Upper lobe of left lung (tissue), 6 donors: ENCODE measurements at regions not wholly inside any gene's neighbourhood (a gene's known extent, or its start where the extent isn't known, plus 50 kb on each side); places are given as distances from the start of the nearest gene placed in this dataset.

Source experiments
- ATAC-seq, 2 donors: fragments of 200-7000 bp; cut with Tn5 transposase; one replicate each; pipeline ENCODE4 v1.9.1; 2022; ENCODE audit warnings: mild to moderate bottlenecking in 2 of 2, moderate library complexity in 2 of 2; ENCODE audit not compliant: low FRiP score in 2 of 2
- DNase-seq, 2 donors: peaks; one replicate each; pipeline ENCODE4 v3.0.0-alpha.2; 2019 to 2020
- H3K27ac ChIP-seq, 4 donors: fragments of 200-600 bp; sonication (generic); one replicate each; pipeline ENCODE4 v1.5.1; 2016 to 2019
- H3K27me3 ChIP-seq, 4 donors: fragments of 200-600 bp; sonication (generic); one replicate each; pipeline ENCODE4 v1.5.1; 2017 to 2019
- H3K36me3 ChIP-seq, 4 donors: fragments of 200-600 bp; sonication (generic); one replicate each; pipeline ENCODE4 v1.5.1; 2016 to 2019
- H3K4me1 ChIP-seq, 4 donors: fragments of 200-600 bp; sonication (generic); one replicate each; pipeline ENCODE4 v1.5.1; 2018 to 2019
- H3K4me3 ChIP-seq, 4 donors: fragments of 200-600 bp; sonication (generic); one replicate each; pipeline ENCODE4 v1.5.1; 2017 to 2019; ENCODE audit warnings: mild to moderate bottlenecking in 2 of 4, moderate library complexity in 1 of 4
- H3K9me3 ChIP-seq, 4 donors: fragments of 200-600 bp; sonication (generic); one replicate each; pipeline ENCODE4 v1.5.1; 2018 to 2019
- EP300 ChIP-seq, 4 donors: sonication (generic); formaldehyde crosslinking; IDR thresholded peaks; one replicate each; pipeline ENCODE4 v1.5.1; 2017; ENCODE audit warnings: antibody characterized with exemption in 4 of 4, control low read depth in 2 of 4
- POLR2A ChIP-seq, 4 donors: fragments of 450-650 bp; IDR thresholded peaks; one replicate each; pipeline ENCODE4 v1.5.1; 2016 to 2017; ENCODE audit warnings: antibody characterized with exemption in 4 of 4, mild to moderate bottlenecking in 2 of 4
- POLR2AphosphoS5 ChIP-seq, 2 donors: sonication (generic); formaldehyde crosslinking; IDR thresholded peaks; one replicate each; pipeline ENCODE4 v1.5.1; 2017; ENCODE audit warnings: antibody characterized with exemption in 2 of 2
- WGBS, 2 donors: methylation state at CpG; one replicate each; pipeline ENCODE4 v1.1.5; 2017 to 2018; 5-methylcytosine and 5-hydroxymethylcytosine counted together
- TF ChIP-seq, protein P1 (sequence below), 6 experiments: fragments of 450-650 bp in 4 of 6; fragments of 200-600 bp in 2 of 6; sonication (generic) in 2 of 6; IDR thresholded peaks; one replicate each; pipeline ENCODE4 v1.5.1; 2016 to 2019; ENCODE audit warnings: antibody characterized with exemption in 6 of 6
- donor health status: DM: no; HTN: no; CAD: no; lungs with moderate emphysema.
- donor health status: DM: no; HTN: yes; CAD: no; lungs with severe emphysema.

DNA sequence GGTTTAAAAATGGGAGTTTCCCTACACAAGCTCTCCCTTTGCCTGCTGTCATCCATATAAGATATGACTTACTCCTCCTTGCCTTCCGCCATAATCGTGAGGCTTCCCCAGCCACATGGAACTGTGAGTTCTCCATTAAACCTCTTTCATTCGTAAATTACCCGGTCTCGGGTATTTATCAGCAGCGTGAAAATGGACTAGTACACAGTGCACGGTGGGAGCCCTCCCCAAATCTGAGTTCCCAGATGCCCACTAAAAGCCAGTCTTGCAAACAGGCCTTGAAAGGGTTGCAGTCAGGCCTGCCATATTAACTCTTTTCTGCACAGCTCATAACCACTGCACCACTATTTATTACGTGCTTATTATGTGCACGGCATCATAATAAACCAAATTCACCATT is 400.9 kb downstream of the PRDM2 start:
- Histone ChIP-seq H3K36me3 (no peaks in the 10 kb centered on the region), H3K27me3 (no peaks in the 10 kb centered on the region), H3K27ac (no peak overlapping the region), H3K4me1 (no peaks in the 10 kb centered on the region), H3K4me3 (no peak overlapping the region), H3K9me3 (no peaks in the 10 kb centered on the region)
- no peak for ATAC-seq
- 87 to 93% methylated on average over 9 of the region's 9 CpGs for WGBS, 2 donors
- TF ChIP-seq POLR2AphosphoS5 (IDR thresholded peaks at IDR 0.05): no peak
- TF ChIP-seq POLR2A (IDR thresholded peaks at IDR 0.05): no peak
- no peak for TF ChIP-seq EP300 (IDR thresholded peaks at IDR 0.05)
- TF ChIP-seq, protein P1, sequence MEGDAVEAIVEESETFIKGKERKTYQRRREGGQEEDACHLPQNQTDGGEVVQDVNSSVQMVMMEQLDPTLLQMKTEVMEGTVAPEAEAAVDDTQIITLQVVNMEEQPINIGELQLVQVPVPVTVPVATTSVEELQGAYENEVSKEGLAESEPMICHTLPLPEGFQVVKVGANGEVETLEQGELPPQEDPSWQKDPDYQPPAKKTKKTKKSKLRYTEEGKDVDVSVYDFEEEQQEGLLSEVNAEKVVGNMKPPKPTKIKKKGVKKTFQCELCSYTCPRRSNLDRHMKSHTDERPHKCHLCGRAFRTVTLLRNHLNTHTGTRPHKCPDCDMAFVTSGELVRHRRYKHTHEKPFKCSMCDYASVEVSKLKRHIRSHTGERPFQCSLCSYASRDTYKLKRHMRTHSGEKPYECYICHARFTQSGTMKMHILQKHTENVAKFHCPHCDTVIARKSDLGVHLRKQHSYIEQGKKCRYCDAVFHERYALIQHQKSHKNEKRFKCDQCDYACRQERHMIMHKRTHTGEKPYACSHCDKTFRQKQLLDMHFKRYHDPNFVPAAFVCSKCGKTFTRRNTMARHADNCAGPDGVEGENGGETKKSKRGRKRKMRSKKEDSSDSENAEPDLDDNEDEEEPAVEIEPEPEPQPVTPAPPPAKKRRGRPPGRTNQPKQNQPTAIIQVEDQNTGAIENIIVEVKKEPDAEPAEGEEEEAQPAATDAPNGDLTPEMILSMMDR (IDR thresholded peaks at IDR 0.05): no peak
- no peak for DNase-seq

DNA sequence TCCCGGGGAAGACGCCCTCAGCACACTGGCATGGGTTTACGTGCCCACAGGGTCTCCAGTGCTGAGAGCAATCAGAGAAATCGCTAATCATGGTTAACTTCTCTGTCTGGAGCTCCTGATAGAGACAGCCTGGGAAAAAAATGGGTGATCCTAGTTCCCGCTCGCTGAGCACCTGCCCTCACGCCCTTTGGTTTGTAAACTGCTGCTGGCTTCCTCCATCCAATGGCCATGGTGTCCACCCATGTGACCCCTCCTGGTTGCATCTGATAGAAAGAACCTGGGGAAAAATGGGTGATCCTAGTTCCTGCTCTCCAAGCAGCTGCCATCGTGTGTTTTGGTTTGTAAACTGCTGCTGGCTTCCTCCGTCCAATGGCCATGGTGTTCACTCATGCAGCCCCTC is 402.2 kb downstream of the PRDM2 start:
- TF ChIP-seq POLR2AphosphoS5 (IDR thresholded peaks at IDR 0.05) (no peak), POLR2A (IDR thresholded peaks at IDR 0.05) (no peak), EP300 (IDR thresholded peaks at IDR 0.05) (no peak)
- TF ChIP-seq, protein P1 (IDR thresholded peaks at IDR 0.05): no peak
- ATAC-seq (no peak), DNase-seq (no peak)
- Histone ChIP-seq H3K36me3 (no peaks in the 10 kb centered on the region), H3K9me3 (no peaks in the 10 kb centered on the region), H3K27me3 (no peaks in the 10 kb centered on the region), H3K4me1 (no peaks in the 10 kb centered on the region), H3K4me3 (no peak overlapping the region), H3K27ac (no peak overlapping the region)
- WGBS, 2 donors: 82 to 88% methylated on average over 9 of the region's 9 CpGs

DNA sequence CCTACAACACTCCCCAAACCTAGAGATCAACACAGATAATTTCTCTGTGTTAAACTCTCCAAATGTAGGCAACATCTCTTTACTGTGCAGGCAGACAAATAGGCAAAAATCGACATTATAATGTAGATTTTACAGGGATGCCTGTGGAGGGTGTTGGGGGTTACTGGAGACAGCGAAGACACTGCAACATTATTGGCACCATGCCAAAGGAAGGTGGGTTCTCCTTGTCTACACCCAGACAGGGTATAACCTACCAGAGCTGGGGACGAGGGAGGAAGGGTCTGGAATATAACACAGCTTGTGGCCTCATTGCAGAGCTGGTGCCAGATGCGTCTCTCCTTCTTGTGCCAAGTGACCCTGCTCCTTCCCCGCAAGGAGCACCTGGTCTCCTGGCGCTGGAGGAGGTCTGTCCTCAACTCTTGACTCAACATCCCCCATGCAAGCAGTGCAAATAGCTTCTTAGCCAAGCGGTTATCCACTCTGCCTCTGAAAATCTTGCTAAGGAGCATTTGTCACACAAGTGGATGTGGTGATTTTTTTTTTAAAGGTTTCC is 404.0 kb downstream of the PRDM2 start:
- Histone ChIP-seq H3K27me3 (no peaks in the 10 kb centered on the region), H3K36me3 (no peaks in the 10 kb centered on the region), H3K4me3 (no peak overlapping the region), H3K9me3 (no peaks in the 10 kb centered on the region), H3K27ac (no peak overlapping the region), H3K4me1 (no peaks in the 10 kb centered on the region)
- WGBS, 2 donors: 80 to 83% methylated on average over 7 of the region's 7 CpGs
- TF ChIP-seq POLR2A (IDR thresholded peaks at IDR 0.05): no peak
- TF ChIP-seq EP300 (IDR thresholded peaks at IDR 0.05): no peak
- TF ChIP-seq POLR2AphosphoS5 (IDR thresholded peaks at IDR 0.05): no peak
- TF ChIP-seq, protein P1 (IDR thresholded peaks at IDR 0.05): no peak
- DNase-seq (no peak), ATAC-seq (no peak)

DNA sequence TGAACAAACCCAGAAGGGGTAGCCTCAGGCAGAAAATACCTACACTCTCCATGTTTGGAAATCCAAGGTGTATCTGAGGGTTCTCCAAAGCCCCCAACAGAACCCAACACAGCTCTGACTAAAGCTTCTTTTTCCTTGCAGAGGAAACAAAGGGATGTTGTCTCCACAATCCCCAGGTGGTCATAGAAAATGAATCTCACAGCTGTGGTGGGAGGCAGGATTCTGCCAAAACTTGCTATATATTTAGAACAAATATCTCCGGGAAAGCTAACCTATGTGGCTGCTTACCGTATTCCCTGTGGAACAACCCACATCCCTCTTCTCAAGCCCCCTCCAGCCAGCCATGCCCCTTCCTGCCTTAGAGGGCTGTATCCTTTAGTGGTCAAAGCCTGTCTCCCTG is 406.1 kb downstream of the PRDM2 start:
- no peaks in the 10 kb centered on the region for H3K27me3 ChIP-seq
- H3K36me3 ChIP-seq: no peaks in the 10 kb centered on the region
- ATAC-seq: no peak
- WGBS, 2 donors: 79 to 88% methylated on average over 2 of the region's 2 CpGs
- H3K4me1 ChIP-seq: no peaks in the 10 kb centered on the region
- DNase-seq: no peak
- H3K9me3 ChIP-seq: no peaks in the 10 kb centered on the region
- no peak overlapping the region for H3K4me3 ChIP-seq
- H3K27ac ChIP-seq: no peak overlapping the region
- TF ChIP-seq POLR2AphosphoS5 (IDR thresholded peaks at IDR 0.05) (no peak), EP300 (IDR thresholded peaks at IDR 0.05) (no peak), POLR2A (IDR thresholded peaks at IDR 0.05) (no peak)
- TF ChIP-seq, protein P1 (IDR thresholded peaks at IDR 0.05): no peak

DNA sequence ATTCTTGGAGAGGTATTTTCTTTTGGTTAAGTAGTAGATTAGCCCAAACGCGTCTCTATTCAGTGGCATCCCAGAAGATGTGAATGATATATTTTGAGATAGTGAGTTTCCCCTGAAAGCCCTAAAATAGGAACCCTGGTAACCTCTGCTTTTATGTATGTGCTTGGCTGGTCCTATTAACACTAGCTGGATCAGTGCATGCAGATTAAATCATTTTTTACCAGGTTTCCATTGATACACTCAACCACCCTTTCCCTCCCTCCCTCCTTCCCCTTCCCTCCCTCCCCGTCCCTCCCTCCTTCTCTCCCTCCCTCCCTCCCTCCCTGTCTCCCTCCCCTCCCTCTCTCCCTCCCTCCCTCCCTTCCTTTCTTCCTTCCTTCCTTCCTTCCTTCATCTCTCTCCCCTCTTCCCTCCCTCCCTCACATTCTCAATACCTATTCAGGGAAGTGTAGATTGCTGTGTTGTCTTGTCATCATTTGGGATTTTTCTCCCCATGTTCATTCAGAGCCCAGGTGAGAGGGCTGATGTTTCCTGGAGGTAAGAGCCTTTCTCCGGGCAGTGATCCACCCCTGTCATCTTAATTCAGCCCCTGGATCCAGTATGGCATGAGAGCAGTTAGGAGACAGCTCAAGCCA is 406.8 kb downstream of the PRDM2 start:
- WGBS, 2 donors: 88 to 95% methylated on average over 3 to 4 of the region's 4 CpGs
- no peak for ATAC-seq
- TF ChIP-seq POLR2A (IDR thresholded peaks at IDR 0.05): no peak
- TF ChIP-seq POLR2AphosphoS5 (IDR thresholded peaks at IDR 0.05): no peak
- TF ChIP-seq, protein P1 (IDR thresholded peaks at IDR 0.05): no peak
- TF ChIP-seq EP300 (IDR thresholded peaks at IDR 0.05): no peak
- no peak for DNase-seq
- Histone ChIP-seq H3K27ac (no peak overlapping the region), H3K27me3 (no peaks in the 10 kb centered on the region), H3K36me3 (no peaks in the 10 kb centered on the region), H3K4me3 (no peak overlapping the region), H3K4me1 (no peaks in the 10 kb centered on the region), H3K9me3 (no peaks in the 10 kb centered on the region)
